Panc1 (cell line): ENCODE measurements at regions not wholly inside any gene's neighbourhood (a gene's known extent, or its start where the extent isn't known, plus 50 kb on each side); places are given as distances from the start of the nearest gene placed in this dataset.

ENCODE experiments used
- CTCF ChIP-seq: fragments of 450-650 bp; IDR thresholded peaks from 2 replicates; pipeline ENCODE4 v1.5.1; 2017; ENCODE audit warnings: mild to moderate bottlenecking
- POLR2AphosphoS5 ChIP-seq: IDR thresholded peaks from 2 replicates; pipeline ENCODE4 v1.6.1; 2012; ENCODE audit warnings: mild to moderate bottlenecking, low read depth, low read length, moderate library complexity

GRCh38 chr6:40177598-40177997, 243.3 kb upstream of the MOCS1 start:
- TF ChIP-seq CTCF (no peak), POLR2AphosphoS5 (no peak)
